GM19351 (cell line): ENCODE measurements at regions not wholly inside any gene's neighbourhood (a gene's known extent, or its start where the extent isn't known, plus 50 kb on each side); places are given as distances from the start of the nearest gene placed in this dataset.

Experiments
- ATAC-seq: cut with Tn5 transposase; IDR thresholded peaks from one replicate; pipeline ENCODE4 v1.9.1; 2021; ENCODE audit warnings: mild to moderate bottlenecking, moderate library complexity; ENCODE audit not compliant: unreplicated experiment

- ATAC-seq = peak; percentile 65
These were observed 558.2 kb upstream of the DIPK2B start for GRCh38 chrX:45758738-45759397.

DNA sequence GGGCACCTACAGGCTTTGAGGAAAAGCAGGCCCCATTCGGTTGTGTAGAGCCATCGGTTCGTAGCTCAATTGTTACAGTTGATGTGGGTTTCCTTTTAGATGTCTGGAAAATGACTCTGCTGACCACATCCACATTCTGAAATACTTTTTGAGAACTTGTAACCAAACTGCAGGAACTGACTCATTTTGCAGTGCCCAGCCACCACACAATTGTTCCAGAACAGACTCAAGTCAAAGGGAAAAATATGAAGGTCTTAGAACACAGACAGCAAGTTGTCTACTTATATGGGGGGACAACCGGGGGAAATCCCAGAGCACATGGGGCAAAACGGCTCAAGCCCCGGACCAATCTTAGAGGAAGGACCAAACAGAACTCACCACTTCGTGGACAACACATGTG lies 557.6 kb upstream of the DIPK2B start:
- peak; percentile 42 for ATAC-seq

DNA sequence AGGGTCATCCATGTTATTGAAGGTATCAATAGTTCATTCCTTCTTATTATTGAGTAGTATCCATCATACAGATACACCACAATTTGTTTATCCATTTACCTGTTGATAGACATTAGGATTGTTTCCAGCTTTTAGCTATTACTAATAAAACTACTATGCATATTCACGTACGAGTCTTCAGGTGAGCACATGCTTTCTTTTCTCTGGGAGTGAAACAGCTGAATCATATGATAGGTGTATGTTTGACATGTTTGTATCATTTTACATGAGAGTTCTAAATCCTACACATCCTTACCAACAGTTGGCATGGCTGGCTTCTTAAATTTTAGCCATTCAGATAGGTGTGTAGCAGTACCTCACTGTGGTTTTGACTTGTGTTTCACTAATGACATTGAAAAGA lies 556.6 kb upstream of the DIPK2B start:
- ATAC-seq = no peak

- ATAC-seq = no peak
These were observed 555.9 kb upstream of the DIPK2B start for GRCh38 chrX:45756557-45756956.

DNA sequence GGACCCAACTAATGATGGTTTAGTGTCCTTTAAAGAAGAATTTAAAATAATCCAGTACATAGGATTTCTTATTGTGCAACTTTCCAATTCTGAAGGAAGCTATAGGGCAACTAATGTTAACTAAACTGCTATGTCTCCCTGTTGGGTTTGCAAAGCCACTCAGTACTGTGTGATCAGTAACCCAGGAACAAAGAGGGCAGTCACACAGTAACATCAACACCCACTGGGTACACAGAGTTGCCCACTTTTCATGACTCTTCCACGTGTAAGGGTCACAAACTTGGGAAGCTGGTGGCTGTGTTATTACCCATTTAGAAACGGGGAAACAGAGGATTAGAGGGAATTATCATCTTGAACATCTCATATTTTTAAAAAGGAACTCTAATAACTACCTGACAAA lies 555.0 kb upstream of the DIPK2B start:
- ATAC-seq = no peak

GRCh38 chrX:45751156-45751555 lies 550.5 kb upstream of the DIPK2B start:
- ATAC-seq = no peak

- ATAC-seq = no peak
These were observed 550.0 kb upstream of the DIPK2B start for GRCh38 chrX:45750639-45751038.

DNA sequence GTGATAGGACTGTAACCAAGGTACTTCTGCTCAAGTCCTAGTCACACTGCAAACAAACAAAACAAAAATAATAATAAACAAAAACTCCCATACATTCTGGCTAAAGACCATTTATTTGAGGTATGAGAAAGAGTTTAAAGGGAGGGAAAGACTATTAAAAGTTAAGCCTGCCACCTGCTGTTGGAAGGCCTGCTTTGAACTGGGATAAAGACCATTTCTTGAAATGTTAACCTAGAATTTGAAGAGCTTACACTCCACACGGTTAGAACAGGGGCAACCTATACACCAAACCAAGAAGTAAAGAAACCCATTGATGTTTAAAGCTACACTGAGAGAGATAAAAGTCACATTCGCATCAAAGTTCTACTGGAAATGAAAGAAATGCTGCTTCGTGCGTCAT lies 548.7 kb upstream of the DIPK2B start:
- ATAC-seq = no peak

- ATAC-seq = no peak
These were observed 547.7 kb upstream of the DIPK2B start for GRCh38 chrX:45748369-45748774.

DNA sequence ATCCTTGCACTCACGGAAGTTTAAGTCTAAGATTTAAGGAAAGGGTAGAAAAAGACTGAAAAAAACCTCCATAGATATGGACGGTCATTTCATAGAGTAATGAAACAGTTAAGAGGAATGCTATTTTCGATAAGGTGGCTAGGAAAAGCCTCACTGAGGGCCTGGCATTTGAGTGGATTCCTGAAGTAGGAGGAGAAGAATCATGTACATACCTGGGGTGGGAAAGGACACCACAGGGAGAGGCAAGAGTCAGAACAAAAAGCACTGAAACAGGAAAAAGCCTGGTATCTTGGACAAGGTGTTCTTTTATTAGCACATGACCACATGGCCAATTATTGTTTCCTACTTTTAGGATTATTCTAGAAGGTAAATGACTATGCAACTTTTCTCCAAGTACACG lies 547.2 kb upstream of the DIPK2B start:
- ATAC-seq = no peak

DNA sequence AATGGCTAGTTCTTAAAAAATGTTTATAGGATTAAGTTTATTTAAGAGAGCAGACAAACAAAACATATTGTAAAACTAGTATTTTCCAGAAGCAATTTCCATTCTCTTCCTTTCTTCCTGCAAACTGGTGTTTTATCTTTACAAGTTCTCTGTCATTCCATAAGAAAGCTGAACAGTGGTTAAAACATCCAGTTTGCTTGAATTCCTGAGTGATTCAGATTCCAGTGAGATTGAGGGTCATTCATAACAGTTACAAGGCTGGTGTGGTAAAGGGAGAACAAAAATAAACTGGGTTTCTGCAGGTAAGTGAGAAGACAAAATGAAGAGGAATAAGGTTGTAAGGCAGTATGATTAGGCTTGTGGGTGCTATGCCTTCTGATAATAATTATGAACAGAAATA lies 544.8 kb upstream of the DIPK2B start:
- no peak for ATAC-seq

GRCh38 chrX:45743906-45744625 lies 543.4 kb upstream of the DIPK2B start:
- no peak for ATAC-seq

DNA sequence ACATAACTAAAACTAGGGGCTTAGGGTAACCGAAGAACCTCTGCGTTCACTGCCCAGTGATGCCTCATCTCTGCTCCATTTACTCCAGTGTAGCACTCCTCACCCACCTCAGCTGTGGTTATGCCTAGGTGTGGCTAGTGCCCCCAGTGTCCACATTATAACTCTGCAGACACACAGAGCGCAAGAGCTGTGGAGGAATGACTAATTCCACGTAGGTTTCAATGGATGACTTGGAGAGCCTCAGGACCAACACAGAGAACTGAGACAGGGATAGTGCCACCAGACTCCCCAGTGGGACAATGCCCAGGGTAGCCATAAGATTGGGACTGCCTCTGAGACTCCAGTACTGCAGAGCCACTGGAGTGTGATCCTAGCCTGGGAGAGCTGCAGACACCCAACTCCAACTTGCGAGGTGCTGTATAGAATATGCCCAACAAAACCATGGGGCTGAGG lies 542.4 kb upstream of the DIPK2B start:
- ATAC-seq = peak; percentile 77

- no peak for ATAC-seq
These were observed 539.6 kb upstream of the DIPK2B start for GRCh38 chrX:45740291-45740690.

- no peak for ATAC-seq
These were observed 534.9 kb upstream of the DIPK2B start for GRCh38 chrX:45735571-45735970.

GRCh38 chrX:45731448-45731847 lies 530.8 kb upstream of the DIPK2B start:
- no peak for ATAC-seq

- no peak for ATAC-seq
These were observed 527.1 kb upstream of the DIPK2B start for GRCh38 chrX:45727761-45728160.

GRCh38 chrX:45722471-45722870 lies 521.8 kb upstream of the DIPK2B start:
- ATAC-seq = no peak

GRCh38 chrX:45719751-45720501 lies 519.2 kb upstream of the DIPK2B start:
- ATAC-seq = no peak

DNA sequence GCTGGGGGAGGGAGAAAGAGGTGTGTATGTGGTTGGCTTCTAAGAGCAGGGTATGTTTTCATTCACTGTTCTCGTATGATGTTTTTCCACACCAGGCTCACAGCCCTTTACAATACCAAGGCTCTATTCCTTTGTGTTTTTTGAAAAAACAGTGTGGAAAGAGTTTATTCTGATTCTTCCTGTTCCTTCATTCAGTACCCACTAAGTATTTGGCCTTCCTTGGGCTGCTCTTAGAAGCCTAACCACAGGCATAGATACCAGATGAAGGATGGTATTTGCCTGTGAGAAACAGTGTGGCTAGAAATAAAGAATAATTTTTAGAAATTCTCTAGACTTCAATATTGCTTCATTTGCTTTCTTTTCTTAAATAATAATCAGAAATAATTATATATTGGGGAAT lies 518.0 kb upstream of the DIPK2B start:
- ATAC-seq = no peak

DNA sequence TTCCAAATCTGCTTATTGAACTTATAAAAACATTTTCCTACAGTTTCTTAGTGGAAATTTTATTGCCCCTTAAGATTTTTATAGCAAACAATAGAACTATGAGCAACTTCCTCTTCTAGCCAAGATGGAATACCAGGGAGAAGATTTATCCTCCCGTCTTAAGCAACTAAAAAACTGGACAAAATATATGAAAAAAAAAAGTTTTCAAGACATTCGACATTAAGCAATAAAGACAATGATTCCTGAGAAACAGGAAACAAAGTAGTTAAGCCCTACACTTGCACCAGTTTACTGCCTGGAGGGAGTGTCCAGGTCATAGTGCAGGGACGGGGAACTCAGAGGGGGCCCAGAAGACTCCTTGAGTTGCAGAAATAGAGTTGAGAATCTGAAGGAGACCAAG lies 516.1 kb upstream of the DIPK2B start:
- no peak for ATAC-seq

GRCh38 chrX:45715748-45716147 lies 515.1 kb upstream of the DIPK2B start:
- ATAC-seq = no peak
